Mammary epithelial cell (primary cell): ENCODE measurements at regions not wholly inside any gene's neighbourhood (a gene's known extent, or its start where the extent isn't known, plus 50 kb on each side); places are given as distances from the start of the nearest gene placed in this dataset.

Source experiments
- CTCF ChIP-seq, 2 donors: IDR thresholded peaks in 1 of 2; conservative IDR thresholded peaks in 1 of 2; 2 replicates each; pipeline ENCODE4 v1.5.1; 2011 to 2012; ENCODE audit warnings: inconsistent platforms in 2 of 2, low read length in 2 of 2, mild to moderate bottlenecking in 2 of 2, control low read depth in 1 of 2, low read depth in 1 of 2; ENCODE audit not compliant: insufficient read depth in 1 of 2; ENCODE audit errors: extremely low read depth in 1 of 2
- EZH2 ChIP-seq: IDR thresholded peaks from 2 replicates; pipeline ENCODE4 v1.6.1; 2012; ENCODE audit warnings: low read length, inconsistent platforms, borderline replicate concordance

GRCh38 chr10:117885206-117885829 lies 161.4 kb downstream of the RAB11FIP2 start:
- TF ChIP-seq CTCF (conservative IDR thresholded peaks at IDR 0.05 in 1 of 2, IDR thresholded peaks at IDR 0.05 in 1 of 2; ENCODE audit: extremely low read depth in 1 of 2, insufficient read depth in 1 of 2, low read depth in 1 of 2, low read length in 2 of 2) (no peak), EZH2 (no peak)
